8988T (cell line): ENCODE measurements at regions not wholly inside any gene's neighbourhood (a gene's known extent, or its start where the extent isn't known, plus 50 kb on each side); places are given as distances from the start of the nearest gene placed in this dataset.
"Not testable (repeated sequence)": the region's sequence is repeated elsewhere in the genome, so short reads cannot be mapped to it uniquely, and the experiment has no call there.

Experiments
- DNase-seq: peaks from one replicate; pipeline ENCODE4 v3.0.0; 2011

- DNase-seq, result no peak
Observed at GRCh38 chr3:110647586-110647985, 424.0 kb upstream of the NECTIN3 start.

GRCh38 chr3:110650741-110651140, 420.9 kb upstream of the NECTIN3 start:
- no peak for DNase-seq

GRCh38 chr3:110654843-110655502, 416.6 kb upstream of the NECTIN3 start:
- DNase-seq, result no peak

- no peak for DNase-seq
Observed at GRCh38 chr3:110656394-110657025, 415.1 kb upstream of the NECTIN3 start.

GRCh38 chr3:110664148-110664547, 407.5 kb upstream of the NECTIN3 start:
- no peak for DNase-seq

GRCh38 chr3:110666495-110666894, 405.1 kb upstream of the NECTIN3 start:
- no peak for DNase-seq

GRCh38 chr3:110667216-110667615, 404.4 kb upstream of the NECTIN3 start:
- DNase-seq, result no peak

- DNase-seq, result no peak
Observed at GRCh38 chr3:110670407-110670806, 401.2 kb upstream of the NECTIN3 start.

- DNase-seq, result no peak
Observed at GRCh38 chr3:110677506-110677905, 394.1 kb upstream of the NECTIN3 start.

- DNase-seq, result no peak
Observed at GRCh38 chr3:110679285-110679684, 392.3 kb upstream of the NECTIN3 start.

- DNase-seq, result no peak
Observed at GRCh38 chr3:110680450-110680849, 391.2 kb upstream of the NECTIN3 start.

GRCh38 chr3:110684466-110684865, 387.1 kb upstream of the NECTIN3 start:
- no peak for DNase-seq

GRCh38 chr3:110685630-110686029, 386.0 kb upstream of the NECTIN3 start:
- DNase-seq, result no peak

GRCh38 chr3:110686701-110687100, 384.9 kb upstream of the NECTIN3 start:
- DNase-seq, result no peak

- DNase-seq, result no peak
Observed at GRCh38 chr3:110687138-110687537, 384.5 kb upstream of the NECTIN3 start.

GRCh38 chr3:110697961-110698360, 373.7 kb upstream of the NECTIN3 start:
- DNase-seq, result no peak

- not testable (repeated sequence) for DNase-seq
Observed at GRCh38 chr3:110704332-110704731, 367.3 kb upstream of the NECTIN3 start.

GRCh38 chr3:110708156-110708555, 363.5 kb upstream of the NECTIN3 start:
- no peak for DNase-seq

- DNase-seq, result no peak
Observed at GRCh38 chr3:110710156-110710555, 361.5 kb upstream of the NECTIN3 start.

GRCh38 chr3:110710603-110711002, 361.0 kb upstream of the NECTIN3 start:
- DNase-seq, result no peak

- no peak for DNase-seq
Observed at GRCh38 chr3:110711130-110711832, 360.3 kb upstream of the NECTIN3 start.

- no peak for DNase-seq
Observed at GRCh38 chr3:110711851-110712516, 359.6 kb upstream of the NECTIN3 start.

- DNase-seq, result no peak
Observed at GRCh38 chr3:110727056-110727455, 344.6 kb upstream of the NECTIN3 start.

GRCh38 chr3:110731148-110731547, 340.5 kb upstream of the NECTIN3 start:
- DNase-seq, result no peak
